ENCODE measurements at regions not wholly inside any gene's neighbourhood (a gene's known extent, or its start where the extent isn't known, plus 50 kb on each side); places are given as distances from the start of the nearest gene placed in this dataset.

DNA sequence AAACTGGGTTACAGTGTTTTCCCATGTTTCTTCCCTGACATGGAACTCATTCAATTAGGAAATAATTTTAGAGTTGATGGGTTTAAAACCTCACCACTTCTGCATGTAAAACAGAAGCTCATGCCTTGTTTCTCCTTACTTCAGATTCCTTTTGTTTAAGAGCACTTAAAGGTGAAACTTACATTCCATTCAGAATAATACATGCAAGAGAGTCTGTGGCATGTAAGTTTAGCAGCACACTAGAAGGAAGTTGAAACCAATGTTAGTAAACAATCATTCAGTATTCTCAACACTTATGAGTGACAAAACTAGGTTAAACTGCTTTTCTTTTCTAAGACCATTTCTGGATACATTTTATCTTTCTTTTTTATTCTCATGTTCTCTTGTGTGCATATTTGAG is 495.6 kb upstream of the PTCHD4 start:
- TF ChIP-seq POLR2AphosphoS5 (IDR thresholded peaks at IDR 0.05; ENCODE audit: low read length): no peak
- no peak for TF ChIP-seq ZNF207 (IDR thresholded peaks at IDR 0.05; ENCODE audit: borderline replicate concordance)
- TF ChIP-seq, protein P1, sequence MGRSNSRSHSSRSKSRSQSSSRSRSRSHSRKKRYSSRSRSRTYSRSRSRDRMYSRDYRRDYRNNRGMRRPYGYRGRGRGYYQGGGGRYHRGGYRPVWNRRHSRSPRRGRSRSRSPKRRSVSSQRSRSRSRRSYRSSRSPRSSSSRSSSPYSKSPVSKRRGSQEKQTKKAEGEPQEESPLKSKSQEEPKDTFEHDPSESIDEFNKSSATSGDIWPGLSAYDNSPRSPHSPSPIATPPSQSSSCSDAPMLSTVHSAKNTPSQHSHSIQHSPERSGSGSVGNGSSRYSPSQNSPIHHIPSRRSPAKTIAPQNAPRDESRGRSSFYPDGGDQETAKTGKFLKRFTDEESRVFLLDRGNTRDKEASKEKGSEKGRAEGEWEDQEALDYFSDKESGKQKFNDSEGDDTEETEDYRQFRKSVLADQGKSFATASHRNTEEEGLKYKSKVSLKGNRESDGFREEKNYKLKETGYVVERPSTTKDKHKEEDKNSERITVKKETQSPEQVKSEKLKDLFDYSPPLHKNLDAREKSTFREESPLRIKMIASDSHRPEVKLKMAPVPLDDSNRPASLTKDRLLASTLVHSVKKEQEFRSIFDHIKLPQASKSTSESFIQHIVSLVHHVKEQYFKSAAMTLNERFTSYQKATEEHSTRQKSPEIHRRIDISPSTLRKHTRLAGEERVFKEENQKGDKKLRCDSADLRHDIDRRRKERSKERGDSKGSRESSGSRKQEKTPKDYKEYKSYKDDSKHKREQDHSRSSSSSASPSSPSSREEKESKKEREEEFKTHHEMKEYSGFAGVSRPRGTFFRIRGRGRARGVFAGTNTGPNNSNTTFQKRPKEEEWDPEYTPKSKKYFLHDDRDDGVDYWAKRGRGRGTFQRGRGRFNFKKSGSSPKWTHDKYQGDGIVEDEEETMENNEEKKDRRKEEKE (IDR thresholded peaks at IDR 0.05): no peak
- TF ChIP-seq PML (IDR thresholded peaks at IDR 0.05; ENCODE audit: low read length): no peak
- TF ChIP-seq MXI1 (IDR thresholded peaks at IDR 0.05; ENCODE audit: low read depth, low read length): no peak
- no peak for TF ChIP-seq SMARCA5 (IDR thresholded peaks at IDR 0.05)
- TF ChIP-seq, protein P2, sequence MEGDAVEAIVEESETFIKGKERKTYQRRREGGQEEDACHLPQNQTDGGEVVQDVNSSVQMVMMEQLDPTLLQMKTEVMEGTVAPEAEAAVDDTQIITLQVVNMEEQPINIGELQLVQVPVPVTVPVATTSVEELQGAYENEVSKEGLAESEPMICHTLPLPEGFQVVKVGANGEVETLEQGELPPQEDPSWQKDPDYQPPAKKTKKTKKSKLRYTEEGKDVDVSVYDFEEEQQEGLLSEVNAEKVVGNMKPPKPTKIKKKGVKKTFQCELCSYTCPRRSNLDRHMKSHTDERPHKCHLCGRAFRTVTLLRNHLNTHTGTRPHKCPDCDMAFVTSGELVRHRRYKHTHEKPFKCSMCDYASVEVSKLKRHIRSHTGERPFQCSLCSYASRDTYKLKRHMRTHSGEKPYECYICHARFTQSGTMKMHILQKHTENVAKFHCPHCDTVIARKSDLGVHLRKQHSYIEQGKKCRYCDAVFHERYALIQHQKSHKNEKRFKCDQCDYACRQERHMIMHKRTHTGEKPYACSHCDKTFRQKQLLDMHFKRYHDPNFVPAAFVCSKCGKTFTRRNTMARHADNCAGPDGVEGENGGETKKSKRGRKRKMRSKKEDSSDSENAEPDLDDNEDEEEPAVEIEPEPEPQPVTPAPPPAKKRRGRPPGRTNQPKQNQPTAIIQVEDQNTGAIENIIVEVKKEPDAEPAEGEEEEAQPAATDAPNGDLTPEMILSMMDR (IDR thresholded peaks at IDR 0.05 in 2 of 3, conservative IDR thresholded peaks at IDR 0.05 in 1 of 3; ENCODE audit: control insufficient read depth in 2 of 3, extremely low read depth in 1 of 3, insufficient read depth in 1 of 3, low read depth in 3 of 3, low read length in 3 of 3): no peak
- TF ChIP-seq, protein P3, sequence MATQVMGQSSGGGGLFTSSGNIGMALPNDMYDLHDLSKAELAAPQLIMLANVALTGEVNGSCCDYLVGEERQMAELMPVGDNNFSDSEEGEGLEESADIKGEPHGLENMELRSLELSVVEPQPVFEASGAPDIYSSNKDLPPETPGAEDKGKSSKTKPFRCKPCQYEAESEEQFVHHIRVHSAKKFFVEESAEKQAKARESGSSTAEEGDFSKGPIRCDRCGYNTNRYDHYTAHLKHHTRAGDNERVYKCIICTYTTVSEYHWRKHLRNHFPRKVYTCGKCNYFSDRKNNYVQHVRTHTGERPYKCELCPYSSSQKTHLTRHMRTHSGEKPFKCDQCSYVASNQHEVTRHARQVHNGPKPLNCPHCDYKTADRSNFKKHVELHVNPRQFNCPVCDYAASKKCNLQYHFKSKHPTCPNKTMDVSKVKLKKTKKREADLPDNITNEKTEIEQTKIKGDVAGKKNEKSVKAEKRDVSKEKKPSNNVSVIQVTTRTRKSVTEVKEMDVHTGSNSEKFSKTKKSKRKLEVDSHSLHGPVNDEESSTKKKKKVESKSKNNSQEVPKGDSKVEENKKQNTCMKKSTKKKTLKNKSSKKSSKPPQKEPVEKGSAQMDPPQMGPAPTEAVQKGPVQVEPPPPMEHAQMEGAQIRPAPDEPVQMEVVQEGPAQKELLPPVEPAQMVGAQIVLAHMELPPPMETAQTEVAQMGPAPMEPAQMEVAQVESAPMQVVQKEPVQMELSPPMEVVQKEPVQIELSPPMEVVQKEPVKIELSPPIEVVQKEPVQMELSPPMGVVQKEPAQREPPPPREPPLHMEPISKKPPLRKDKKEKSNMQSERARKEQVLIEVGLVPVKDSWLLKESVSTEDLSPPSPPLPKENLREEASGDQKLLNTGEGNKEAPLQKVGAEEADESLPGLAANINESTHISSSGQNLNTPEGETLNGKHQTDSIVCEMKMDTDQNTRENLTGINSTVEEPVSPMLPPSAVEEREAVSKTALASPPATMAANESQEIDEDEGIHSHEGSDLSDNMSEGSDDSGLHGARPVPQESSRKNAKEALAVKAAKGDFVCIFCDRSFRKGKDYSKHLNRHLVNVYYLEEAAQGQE (IDR thresholded peaks at IDR 0.05; ENCODE audit: low read depth, low read length): no peak
- TF ChIP-seq, protein P4, sequence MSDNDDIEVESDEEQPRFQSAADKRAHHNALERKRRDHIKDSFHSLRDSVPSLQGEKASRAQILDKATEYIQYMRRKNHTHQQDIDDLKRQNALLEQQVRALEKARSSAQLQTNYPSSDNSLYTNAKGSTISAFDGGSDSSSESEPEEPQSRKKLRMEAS (IDR thresholded peaks at IDR 0.05; ENCODE audit: low read depth, low read length): no peak
- TF ChIP-seq SIN3A (IDR thresholded peaks at IDR 0.05; ENCODE audit: low read depth, low read length): no peak
- no peak for TF ChIP-seq HDAC2 (IDR thresholded peaks at IDR 0.05)
- no peak for TF ChIP-seq ZSCAN29 (IDR thresholded peaks at IDR 0.05)
- TF ChIP-seq SUZ12 (IDR thresholded peaks at IDR 0.05; ENCODE audit: unreplicated experiment): no peak
- TF ChIP-seq SRF (IDR thresholded peaks at IDR 0.05; ENCODE audit: low read depth in 2 of 2, low read length in 2 of 2): no peak

Measured in GM12878 (cell line).